ENCODE measurements at regions not wholly inside any gene's neighbourhood (a gene's known extent, or its start where the extent isn't known, plus 50 kb on each side); places are given as distances from the start of the nearest gene placed in this dataset.

- Histone ChIP-seq H3K4me3 (ENCODE audit: low read depth in 1 of 2, low read length in 2 of 2) (no peak overlapping the region), H3K36me3 (ENCODE audit: control insufficient read depth in 1 of 2, insufficient read depth in 2 of 2, low read length in 2 of 2) (no peaks in the 10 kb centered on the region), H3K27me3 (ENCODE audit: low read depth, low read length) (no peaks in the 10 kb centered on the region), H3K4me1 (ENCODE audit: control insufficient read depth in 1 of 2, insufficient read depth in 2 of 2, low read length in 2 of 2) (no peaks in the 10 kb centered on the region), H3K9me3 (ENCODE audit: control insufficient read depth in 1 of 2, low read length in 2 of 2) (no peaks in the 10 kb centered on the region), H3K27ac (ENCODE audit: low read length) (no peak overlapping the region)
Observed at GRCh38 chr3:76661527-76662250, 378.2 kb upstream of the ROBO2 start.

DNA sequence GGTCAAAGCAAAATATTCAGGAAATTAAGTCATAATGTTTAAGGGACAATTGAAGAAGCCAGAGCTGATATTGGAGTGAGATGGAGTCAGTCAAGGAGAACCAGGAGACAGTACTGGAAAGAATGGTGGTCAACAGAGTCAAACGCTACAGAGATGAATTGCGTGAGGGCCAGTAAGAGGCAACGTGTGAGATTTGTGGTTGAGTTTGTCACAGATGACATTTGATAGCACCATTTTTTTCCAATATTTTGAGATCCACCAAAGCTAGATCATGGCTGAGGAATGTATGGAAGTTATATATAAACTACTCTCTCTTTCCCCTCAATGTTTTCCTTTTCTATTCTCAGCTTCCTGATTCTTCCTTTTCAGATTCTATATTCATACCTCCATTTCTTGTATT, 375.1 kb upstream of the ROBO2 start:
- H3K9me3 ChIP-seq (ENCODE audit: control insufficient read depth in 1 of 2, low read length in 2 of 2): no peaks in the 10 kb centered on the region
- no peaks in the 10 kb centered on the region for H3K4me1 ChIP-seq (ENCODE audit: control insufficient read depth in 1 of 2, insufficient read depth in 2 of 2, low read length in 2 of 2)
- no peaks in the 10 kb centered on the region for H3K27me3 ChIP-seq (ENCODE audit: low read depth, low read length)
- no peak overlapping the region for H3K27ac ChIP-seq (ENCODE audit: low read length)
- H3K36me3 ChIP-seq (ENCODE audit: control insufficient read depth in 1 of 2, insufficient read depth in 2 of 2, low read length in 2 of 2): no peaks in the 10 kb centered on the region
- no peak overlapping the region for H3K4me3 ChIP-seq (ENCODE audit: low read depth in 1 of 2, low read length in 2 of 2)

- H3K4me3 ChIP-seq (ENCODE audit: low read depth in 1 of 2, low read length in 2 of 2): no peak overlapping the region
- no peaks in the 10 kb centered on the region for H3K27me3 ChIP-seq (ENCODE audit: low read depth, low read length)
- H3K4me1 ChIP-seq (ENCODE audit: control insufficient read depth in 1 of 2, insufficient read depth in 2 of 2, low read length in 2 of 2): no peaks in the 10 kb centered on the region
- H3K9me3 ChIP-seq (ENCODE audit: control insufficient read depth in 1 of 2, low read length in 2 of 2): no peaks in the 10 kb centered on the region
- no peaks in the 10 kb centered on the region for H3K36me3 ChIP-seq (ENCODE audit: control insufficient read depth in 1 of 2, insufficient read depth in 2 of 2, low read length in 2 of 2)
- no peak overlapping the region for H3K27ac ChIP-seq (ENCODE audit: low read length)
Observed at GRCh38 chr3:76668653-76669052, 371.2 kb upstream of the ROBO2 start.

GRCh38 chr3:76669322-76669721, 370.6 kb upstream of the ROBO2 start:
- no peaks in the 10 kb centered on the region for H3K36me3 ChIP-seq (ENCODE audit: control insufficient read depth in 1 of 2, insufficient read depth in 2 of 2, low read length in 2 of 2)
- no peaks in the 10 kb centered on the region for H3K9me3 ChIP-seq (ENCODE audit: control insufficient read depth in 1 of 2, low read length in 2 of 2)
- H3K4me3 ChIP-seq (ENCODE audit: low read depth in 1 of 2, low read length in 2 of 2): no peak overlapping the region
- H3K27me3 ChIP-seq (ENCODE audit: low read depth, low read length): no peaks in the 10 kb centered on the region
- no peaks in the 10 kb centered on the region for H3K4me1 ChIP-seq (ENCODE audit: control insufficient read depth in 1 of 2, insufficient read depth in 2 of 2, low read length in 2 of 2)
- H3K27ac ChIP-seq (ENCODE audit: low read length): no peak overlapping the region

GRCh38 chr3:76673171-76673570, 366.7 kb upstream of the ROBO2 start:
- Histone ChIP-seq H3K4me1 (ENCODE audit: control insufficient read depth in 1 of 2, insufficient read depth in 2 of 2, low read length in 2 of 2) (no peaks in the 10 kb centered on the region), H3K27me3 (ENCODE audit: low read depth, low read length) (no peaks in the 10 kb centered on the region), H3K4me3 (ENCODE audit: low read depth in 1 of 2, low read length in 2 of 2) (no peak overlapping the region), H3K9me3 (ENCODE audit: control insufficient read depth in 1 of 2, low read length in 2 of 2) (no peaks in the 10 kb centered on the region), H3K36me3 (ENCODE audit: control insufficient read depth in 1 of 2, insufficient read depth in 2 of 2, low read length in 2 of 2) (no peaks in the 10 kb centered on the region), H3K27ac (ENCODE audit: low read length) (no peak overlapping the region)

DNA sequence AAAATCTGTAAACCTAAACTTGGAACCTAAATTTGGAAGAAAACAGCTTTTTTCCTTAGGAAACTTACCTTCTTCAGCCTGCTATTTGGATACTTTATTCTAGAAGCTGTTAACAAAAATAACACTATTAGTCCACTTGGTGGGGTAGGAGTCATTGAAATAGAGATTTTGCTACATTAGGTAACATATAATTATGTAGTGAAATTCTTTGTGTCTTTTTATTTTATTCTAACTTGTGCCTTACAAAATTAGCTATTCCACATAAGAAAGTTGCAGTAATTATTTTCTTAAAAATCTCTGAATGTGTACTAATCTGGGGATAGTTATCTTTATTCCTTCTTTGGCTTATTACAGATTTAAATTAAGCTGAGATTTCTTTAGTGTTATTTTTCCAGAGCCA, 360.4 kb upstream of the ROBO2 start:
- no peaks in the 10 kb centered on the region for H3K36me3 ChIP-seq (ENCODE audit: control insufficient read depth in 1 of 2, insufficient read depth in 2 of 2, low read length in 2 of 2)
- no peaks in the 10 kb centered on the region for H3K27me3 ChIP-seq (ENCODE audit: low read depth, low read length)
- no peaks in the 10 kb centered on the region for H3K9me3 ChIP-seq (ENCODE audit: control insufficient read depth in 1 of 2, low read length in 2 of 2)
- H3K4me3 ChIP-seq (ENCODE audit: low read depth in 1 of 2, low read length in 2 of 2): no peak overlapping the region
- no peaks in the 10 kb centered on the region for H3K4me1 ChIP-seq (ENCODE audit: control insufficient read depth in 1 of 2, insufficient read depth in 2 of 2, low read length in 2 of 2)
- H3K27ac ChIP-seq (ENCODE audit: low read length): no peak overlapping the region

DNA sequence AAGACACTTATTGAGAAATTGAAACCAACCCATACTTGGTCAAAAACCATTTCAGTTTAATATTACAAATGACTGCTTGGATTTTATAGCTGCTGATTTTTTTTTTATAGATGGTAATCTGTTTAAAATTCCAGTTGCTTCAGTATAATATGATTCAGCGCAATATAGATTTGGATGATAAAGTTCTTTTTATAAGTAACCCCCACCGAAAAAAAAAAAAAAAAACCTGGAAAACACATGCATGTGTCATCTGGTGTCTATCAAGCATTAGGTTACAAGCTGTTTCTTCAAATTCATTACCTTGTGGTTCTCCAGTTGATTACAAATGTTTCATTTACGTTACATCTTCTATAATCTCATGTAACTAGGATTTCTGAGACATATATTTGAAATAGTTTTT, 356.6 kb upstream of the ROBO2 start:
- Histone ChIP-seq H3K27me3 (ENCODE audit: low read depth, low read length) (no peaks in the 10 kb centered on the region), H3K9me3 (ENCODE audit: control insufficient read depth in 1 of 2, low read length in 2 of 2) (no peaks in the 10 kb centered on the region), H3K4me1 (ENCODE audit: control insufficient read depth in 1 of 2, insufficient read depth in 2 of 2, low read length in 2 of 2) (no peaks in the 10 kb centered on the region), H3K4me3 (ENCODE audit: low read depth in 1 of 2, low read length in 2 of 2) (no peak overlapping the region), H3K27ac (ENCODE audit: low read length) (no peak overlapping the region), H3K36me3 (ENCODE audit: control insufficient read depth in 1 of 2, insufficient read depth in 2 of 2, low read length in 2 of 2) (no peaks in the 10 kb centered on the region)

DNA sequence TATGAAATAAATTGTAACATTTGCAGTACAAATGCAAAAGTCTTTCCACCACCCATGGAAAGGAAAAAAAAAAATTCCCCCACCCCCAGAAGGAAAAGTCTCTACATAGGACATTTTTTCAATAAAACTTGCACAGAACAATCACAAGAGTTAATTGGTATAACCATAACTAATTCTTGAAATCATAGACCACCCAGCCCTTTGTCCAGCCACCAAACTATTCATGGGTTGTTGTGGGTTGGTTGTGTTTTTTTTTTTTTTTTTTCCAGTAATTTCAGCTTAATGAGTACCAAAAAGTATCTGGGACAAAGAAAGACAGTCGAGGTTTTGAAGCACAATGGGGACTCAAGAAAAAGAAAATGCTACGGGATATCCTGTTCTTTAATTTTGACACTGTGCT, 355.0 kb upstream of the ROBO2 start:
- no peak overlapping the region for H3K27ac ChIP-seq (ENCODE audit: low read length)
- H3K36me3 ChIP-seq (ENCODE audit: control insufficient read depth in 1 of 2, insufficient read depth in 2 of 2, low read length in 2 of 2): no peaks in the 10 kb centered on the region
- H3K9me3 ChIP-seq (ENCODE audit: control insufficient read depth in 1 of 2, low read length in 2 of 2): no peaks in the 10 kb centered on the region
- H3K4me1 ChIP-seq (ENCODE audit: control insufficient read depth in 1 of 2, insufficient read depth in 2 of 2, low read length in 2 of 2): no peaks in the 10 kb centered on the region
- H3K4me3 ChIP-seq (ENCODE audit: low read depth in 1 of 2, low read length in 2 of 2): no peak overlapping the region
- H3K27me3 ChIP-seq (ENCODE audit: low read depth, low read length): no peaks in the 10 kb centered on the region

- Histone ChIP-seq H3K36me3 (ENCODE audit: control insufficient read depth in 1 of 2, insufficient read depth in 2 of 2, low read length in 2 of 2) (no peaks in the 10 kb centered on the region), H3K9me3 (ENCODE audit: control insufficient read depth in 1 of 2, low read length in 2 of 2) (no peaks in the 10 kb centered on the region), H3K4me3 (ENCODE audit: low read depth in 1 of 2, low read length in 2 of 2) (no peak overlapping the region)
Observed at GRCh38 chr3:76685858-76686257, 354.0 kb upstream of the ROBO2 start.

DNA sequence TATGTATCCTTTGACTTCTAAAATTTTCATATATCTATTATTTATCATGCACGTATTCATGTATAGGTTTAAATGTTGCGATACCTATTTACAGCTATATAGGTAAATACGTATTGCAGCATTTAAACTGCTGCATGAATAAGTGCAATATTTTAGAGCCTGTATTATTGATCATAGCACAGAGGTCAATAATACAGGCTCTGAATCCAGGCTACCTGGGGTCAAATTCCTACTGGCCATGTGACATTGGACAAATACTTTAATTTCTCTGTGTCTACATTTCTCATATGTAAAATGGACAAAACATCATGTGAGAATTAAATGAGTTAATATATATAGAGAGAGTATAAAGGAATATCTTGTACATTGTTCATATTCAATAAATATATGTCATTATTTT, 352.9 kb upstream of the ROBO2 start:
- no peak overlapping the region for H3K27ac ChIP-seq (ENCODE audit: low read length)
- H3K4me3 ChIP-seq (ENCODE audit: low read depth in 1 of 2, low read length in 2 of 2): no peak overlapping the region
- H3K9me3 ChIP-seq (ENCODE audit: control insufficient read depth in 1 of 2, low read length in 2 of 2): no peaks in the 10 kb centered on the region
- no peaks in the 10 kb centered on the region for H3K4me1 ChIP-seq (ENCODE audit: control insufficient read depth in 1 of 2, insufficient read depth in 2 of 2, low read length in 2 of 2)
- no peaks in the 10 kb centered on the region for H3K27me3 ChIP-seq (ENCODE audit: low read depth, low read length)
- H3K36me3 ChIP-seq (ENCODE audit: control insufficient read depth in 1 of 2, insufficient read depth in 2 of 2, low read length in 2 of 2): no peaks in the 10 kb centered on the region

More at GRCh38 chr3:76685858-76686257, 354.0 kb upstream of the ROBO2 start:
- no peak overlapping the region for H3K27ac ChIP-seq (ENCODE audit: low read length)
- H3K27me3 ChIP-seq (ENCODE audit: low read depth, low read length): no peaks in the 10 kb centered on the region
- no peaks in the 10 kb centered on the region for H3K4me1 ChIP-seq (ENCODE audit: control insufficient read depth in 1 of 2, insufficient read depth in 2 of 2, low read length in 2 of 2)

GRCh38 chr3:76694063-76694462, 345.8 kb upstream of the ROBO2 start:
- Histone ChIP-seq H3K27me3 (ENCODE audit: low read depth, low read length) (no peaks in the 10 kb centered on the region), H3K27ac (ENCODE audit: low read length) (no peak overlapping the region), H3K9me3 (ENCODE audit: control insufficient read depth in 1 of 2, low read length in 2 of 2) (no peaks in the 10 kb centered on the region), H3K4me1 (ENCODE audit: control insufficient read depth in 1 of 2, insufficient read depth in 2 of 2, low read length in 2 of 2) (no peaks in the 10 kb centered on the region), H3K4me3 (ENCODE audit: low read depth in 1 of 2, low read length in 2 of 2) (no peak overlapping the region), H3K36me3 (ENCODE audit: control insufficient read depth in 1 of 2, insufficient read depth in 2 of 2, low read length in 2 of 2) (no peaks in the 10 kb centered on the region)

DNA sequence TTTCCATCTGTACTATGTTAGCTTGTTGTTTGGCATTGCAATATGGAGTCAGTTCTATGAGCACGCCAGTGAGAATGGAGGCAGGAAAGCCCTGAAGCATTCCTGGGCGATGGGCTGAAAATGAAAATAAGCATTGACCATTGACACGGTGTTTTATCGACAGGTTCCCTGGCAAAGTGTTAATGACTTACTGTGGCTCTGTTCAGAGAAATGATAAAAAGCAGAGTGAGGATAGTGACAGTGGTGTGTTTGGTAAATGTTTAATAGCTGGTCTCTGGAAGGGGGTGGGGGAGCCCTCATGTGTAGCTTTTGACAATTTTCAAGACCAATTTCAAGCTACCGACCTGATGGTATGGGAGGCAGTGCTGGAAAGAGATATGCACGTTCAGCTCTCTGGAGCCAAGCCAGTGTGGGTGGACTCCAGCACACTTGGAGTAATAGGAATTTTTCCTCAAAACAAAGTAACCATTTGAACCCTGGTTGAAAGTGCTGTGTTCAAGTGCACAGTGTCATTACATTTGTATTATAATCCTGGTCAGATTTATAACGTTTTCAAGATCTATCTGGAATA, 341.7 kb upstream of the ROBO2 start:
- Histone ChIP-seq H3K27me3 (ENCODE audit: low read depth, low read length) (no peaks in the 10 kb centered on the region), H3K4me1 (ENCODE audit: control insufficient read depth in 1 of 2, insufficient read depth in 2 of 2, low read length in 2 of 2) (no peaks in the 10 kb centered on the region), H3K4me3 (ENCODE audit: low read depth in 1 of 2, low read length in 2 of 2) (no peak overlapping the region), H3K36me3 (ENCODE audit: control insufficient read depth in 1 of 2, insufficient read depth in 2 of 2, low read length in 2 of 2) (no peaks in the 10 kb centered on the region), H3K27ac (ENCODE audit: low read length) (no peak overlapping the region), H3K9me3 (ENCODE audit: control insufficient read depth in 1 of 2, low read length in 2 of 2) (no peaks in the 10 kb centered on the region)
